ENCODE measurements at regions not wholly inside any gene's neighbourhood (a gene's known extent, or its start where the extent isn't known, plus 50 kb on each side); places are given as distances from the start of the nearest gene placed in this dataset.
A peak's percentile ranks its signal among the peaks of the same experiment; 100 is the strongest.

GRCh38 chrX:148371291-148371690 lies 129.1 kb upstream of the AFF2 start:
- Mint-ChIP-seq H3K27ac (no peak overlapping the region), H3K9me3 (no peaks in the 10 kb centered on the region)

DNA sequence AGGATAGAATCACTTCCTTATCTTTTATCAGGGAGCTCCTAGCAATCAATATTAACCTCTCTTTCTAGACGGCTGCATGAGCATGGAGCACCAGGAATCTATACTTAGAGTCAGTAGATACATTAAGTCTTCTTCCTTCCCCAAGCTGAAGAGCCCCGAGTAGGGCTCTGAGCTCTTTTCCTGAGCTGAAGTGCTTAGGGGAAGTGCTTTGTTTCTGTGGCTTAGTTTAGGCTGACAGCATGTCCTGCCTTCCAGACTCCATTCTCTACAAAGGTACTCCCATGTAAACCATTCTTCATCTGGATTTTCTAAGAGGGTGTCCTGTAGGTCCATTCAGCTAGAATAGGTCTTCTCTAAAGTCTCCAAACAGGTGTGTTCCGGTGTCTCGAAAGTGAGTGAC lies 127.5 kb upstream of the AFF2 start:
- H3K36me3 Mint-ChIP-seq: no peaks in the 10 kb centered on the region
- H3K4me3 Mint-ChIP-seq: no peak overlapping the region
- no peak for ATAC-seq
- no peak overlapping the region for H3K27ac Mint-ChIP-seq
- H3K4me1 Mint-ChIP-seq: no peaks in the 10 kb centered on the region
- no peaks in the 10 kb centered on the region for H3K27me3 Mint-ChIP-seq
- H3K9me3 Mint-ChIP-seq: no peaks in the 10 kb centered on the region

More at GRCh38 chrX:148371291-148371690, 129.1 kb upstream of the AFF2 start:
- Mint-ChIP-seq H3K4me1 (no peaks in the 10 kb centered on the region), H3K27me3 (no peaks in the 10 kb centered on the region), H3K4me3 (no peak overlapping the region), H3K36me3 (no peaks in the 10 kb centered on the region)
- no peak for ATAC-seq

- no peak overlapping the region for H3K4me3 Mint-ChIP-seq
- H3K27me3 Mint-ChIP-seq: no peaks in the 10 kb centered on the region
- no peaks in the 10 kb centered on the region for H3K9me3 Mint-ChIP-seq
- H3K4me1 Mint-ChIP-seq: peaks cover 13% of the 10 kb centered on the region
- ATAC-seq: no peak
- no peaks in the 10 kb centered on the region for H3K36me3 Mint-ChIP-seq
- no peak overlapping the region for H3K27ac Mint-ChIP-seq
These were observed 124.1 kb upstream of the AFF2 start for GRCh38 chrX:148376342-148376741.

DNA sequence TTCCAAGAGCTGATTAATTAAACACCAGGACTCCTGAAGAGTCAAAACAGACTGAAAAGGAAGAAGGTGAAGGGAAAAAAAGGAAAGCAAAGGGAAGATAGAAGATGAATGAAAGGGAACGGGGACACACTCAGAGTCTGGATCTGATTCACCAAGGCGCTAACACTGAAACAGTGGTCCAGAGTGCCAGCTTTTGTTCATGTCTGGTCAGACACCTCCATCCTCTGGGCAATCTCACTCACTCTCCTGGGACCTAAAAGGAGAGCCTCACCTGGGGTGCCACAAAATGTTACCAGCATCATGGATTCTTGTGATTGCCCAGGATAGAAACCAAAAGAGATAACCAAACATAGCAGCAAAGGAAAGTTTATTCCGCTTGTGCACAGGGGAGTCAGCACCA lies 120.3 kb upstream of the AFF2 start:
- no peak for ATAC-seq
- Mint-ChIP-seq H3K9me3 (no peaks in the 10 kb centered on the region), H3K27ac (peak overlapping the region; percentile 84), H3K4me1 (peaks cover 13% of the 10 kb centered on the region), H3K4me3 (peak overlapping the region; percentile 34), H3K36me3 (no peaks in the 10 kb centered on the region), H3K27me3 (no peaks in the 10 kb centered on the region)

DNA sequence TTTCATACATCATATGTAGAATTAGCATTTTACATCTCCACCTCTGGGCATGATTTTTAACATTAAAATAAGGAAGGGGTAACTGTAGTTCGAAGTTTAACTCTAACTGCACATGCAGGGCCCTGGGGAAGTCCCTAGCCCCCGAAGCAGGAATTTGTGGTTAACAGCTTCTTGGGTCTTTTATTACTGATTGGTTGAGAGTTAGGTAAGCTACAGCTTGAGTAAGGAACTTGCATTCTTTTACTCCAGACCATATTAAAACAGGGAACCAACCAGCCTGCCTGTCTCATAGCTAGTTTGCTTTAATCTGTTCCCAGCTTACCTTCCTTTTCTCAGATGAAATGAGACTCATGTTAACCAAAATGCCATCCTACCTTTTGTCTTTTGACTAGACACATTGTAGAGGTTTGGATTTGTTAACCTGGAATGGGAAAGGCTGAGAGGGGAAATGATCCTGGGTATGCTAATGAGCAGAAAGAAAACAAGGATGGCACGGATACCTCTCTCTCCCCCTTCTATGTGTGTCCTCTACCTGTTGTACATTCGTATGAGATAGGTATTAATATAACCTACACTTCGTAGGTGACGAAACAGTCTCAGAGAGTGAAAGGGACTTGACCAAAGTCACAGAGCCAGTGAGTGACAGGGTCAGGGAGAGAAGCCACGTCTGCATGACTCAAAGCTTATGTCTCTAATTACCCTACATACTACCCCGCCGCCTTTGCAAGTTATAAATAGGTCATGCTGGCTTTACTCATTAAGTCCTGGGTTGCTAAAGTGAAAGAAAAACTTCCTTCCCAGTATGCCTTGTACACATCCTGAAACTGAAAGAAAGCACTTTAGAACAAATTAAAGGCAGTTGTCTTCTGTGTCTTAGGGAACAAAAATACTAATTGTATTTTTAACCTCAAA lies 119.5 kb upstream of the AFF2 start:
- Mint-ChIP-seq H3K27ac (peak overlapping the region; percentile 84), H3K4me3 (peak overlapping the region; percentile 64), H3K27me3 (no peaks in the 10 kb centered on the region), H3K9me3 (no peaks in the 10 kb centered on the region), H3K4me1 (peaks cover 13% of the 10 kb centered on the region), H3K36me3 (no peaks in the 10 kb centered on the region)
- peak; percentile 94 for ATAC-seq

GRCh38 chrX:148381603-148382002 lies 118.8 kb upstream of the AFF2 start:
- H3K27ac Mint-ChIP-seq: peak overlapping the region; percentile 84
- peak overlapping the region; percentile 64 for H3K4me3 Mint-ChIP-seq
- H3K36me3 Mint-ChIP-seq: no peaks in the 10 kb centered on the region
- H3K9me3 Mint-ChIP-seq: no peaks in the 10 kb centered on the region
- peak; percentile 72 for ATAC-seq
- H3K27me3 Mint-ChIP-seq: no peaks in the 10 kb centered on the region
- peaks cover 13% of the 10 kb centered on the region for H3K4me1 Mint-ChIP-seq

DNA sequence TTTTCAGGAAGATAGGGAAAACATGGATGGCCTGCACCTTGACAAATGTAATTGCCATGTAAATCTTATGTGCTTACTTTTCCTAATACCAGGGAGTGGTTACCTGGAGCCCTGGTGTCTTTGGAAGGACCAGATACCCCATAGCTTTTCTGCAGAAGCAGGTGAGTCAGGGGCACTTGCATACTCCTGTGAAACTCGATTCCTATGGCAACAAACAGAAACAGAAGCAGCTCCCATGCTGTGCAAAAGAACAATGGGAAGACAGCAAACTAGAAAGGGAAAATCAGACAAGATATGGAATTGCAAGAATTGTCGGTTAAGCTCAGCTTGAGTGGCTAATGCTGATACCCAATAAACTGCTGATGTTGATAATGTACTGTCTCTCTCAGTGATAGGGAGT lies 117.4 kb upstream of the AFF2 start:
- no peaks in the 10 kb centered on the region for H3K9me3 Mint-ChIP-seq
- no peak overlapping the region for H3K27ac Mint-ChIP-seq
- no peak overlapping the region for H3K4me3 Mint-ChIP-seq
- peaks cover 13% of the 10 kb centered on the region for H3K4me1 Mint-ChIP-seq
- no peaks in the 10 kb centered on the region for H3K27me3 Mint-ChIP-seq
- ATAC-seq: no peak
- no peaks in the 10 kb centered on the region for H3K36me3 Mint-ChIP-seq

DNA sequence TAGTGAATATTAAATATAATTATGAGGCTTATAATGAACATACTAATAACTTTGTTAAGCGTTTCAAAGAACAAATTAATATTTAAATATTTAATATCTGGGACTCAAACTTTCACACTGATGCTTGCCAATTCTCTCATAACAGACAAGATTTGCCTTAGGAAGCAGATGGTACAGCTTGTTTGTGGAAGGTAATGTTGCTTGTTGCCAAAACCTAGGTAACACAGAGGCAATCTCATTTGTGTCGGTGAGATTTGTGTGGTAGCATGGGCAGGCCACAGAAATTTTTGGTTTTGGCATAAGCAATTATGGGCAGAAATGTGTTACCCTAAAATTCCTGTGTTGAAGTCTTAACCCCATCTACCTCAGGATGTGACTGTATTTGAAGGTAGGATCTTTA lies 114.9 kb upstream of the AFF2 start:
- Mint-ChIP-seq H3K4me1 (peaks cover 12% of the 10 kb centered on the region), H3K36me3 (no peaks in the 10 kb centered on the region), H3K4me3 (no peak overlapping the region), H3K9me3 (no peaks in the 10 kb centered on the region), H3K27me3 (no peaks in the 10 kb centered on the region), H3K27ac (no peak overlapping the region)
- ATAC-seq: no peak

GRCh38 chrX:148389629-148390028 lies 110.8 kb upstream of the AFF2 start:
- Mint-ChIP-seq H3K4me1 (peaks cover 7% of the 10 kb centered on the region), H3K36me3 (no peaks in the 10 kb centered on the region), H3K27me3 (no peaks in the 10 kb centered on the region), H3K27ac (peak overlapping the region; percentile 3), H3K9me3 (no peaks in the 10 kb centered on the region), H3K4me3 (peak overlapping the region; percentile 16)
- ATAC-seq: no peak

DNA sequence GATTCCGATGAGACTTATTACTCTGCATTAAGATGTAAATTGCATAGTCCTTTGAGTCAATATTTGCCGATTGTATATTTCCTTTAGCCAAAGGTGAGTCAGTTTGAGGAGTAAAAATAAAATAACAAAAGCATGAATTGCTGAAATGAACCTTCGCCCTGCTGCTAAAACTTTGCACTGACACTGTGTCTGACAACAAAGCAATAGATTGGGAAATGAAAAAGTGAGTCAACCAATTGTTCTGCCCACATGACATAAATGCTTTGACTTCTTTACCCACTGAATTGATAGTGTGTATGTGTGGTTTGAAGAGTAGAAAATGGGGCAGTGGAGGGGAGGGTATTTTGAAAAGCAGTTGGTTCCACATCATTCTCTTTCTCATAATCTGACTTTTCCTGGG lies 88.4 kb upstream of the AFF2 start:
- Mint-ChIP-seq H3K27me3 (peaks cover 10% of the 10 kb centered on the region), H3K4me3 (no peak overlapping the region)

GRCh38 chrX:148416142-148416541 lies 84.3 kb upstream of the AFF2 start:
- no peaks in the 10 kb centered on the region for H3K36me3 Mint-ChIP-seq
- peaks cover 19% of the 10 kb centered on the region for H3K4me1 Mint-ChIP-seq
- no peak overlapping the region for H3K27ac Mint-ChIP-seq
- H3K27me3 Mint-ChIP-seq: peaks cover 4% of the 10 kb centered on the region
- H3K4me3 Mint-ChIP-seq: no peak overlapping the region
- peak; percentile 76 for ATAC-seq
- no peaks in the 10 kb centered on the region for H3K9me3 Mint-ChIP-seq

More for the DNA sequence above, 88.4 kb upstream of the AFF2 start:
- no peak for ATAC-seq
- Mint-ChIP-seq H3K36me3 (no peaks in the 10 kb centered on the region), H3K9me3 (no peaks in the 10 kb centered on the region), H3K27ac (no peak overlapping the region), H3K4me1 (peaks cover 11% of the 10 kb centered on the region)

- no peaks in the 10 kb centered on the region for H3K27me3 Mint-ChIP-seq
- H3K27ac Mint-ChIP-seq: no peak overlapping the region
- H3K4me3 Mint-ChIP-seq: no peak overlapping the region
- H3K9me3 Mint-ChIP-seq: no peaks in the 10 kb centered on the region
- H3K4me1 Mint-ChIP-seq: peaks cover 19% of the 10 kb centered on the region
- ATAC-seq: no peak
- H3K36me3 Mint-ChIP-seq: no peaks in the 10 kb centered on the region
These were observed 83.5 kb upstream of the AFF2 start for GRCh38 chrX:148416931-148417330.

GRCh38 chrX:148417934-148418333 lies 82.5 kb upstream of the AFF2 start:
- Mint-ChIP-seq H3K4me3 (no peak overlapping the region), H3K27me3 (no peaks in the 10 kb centered on the region), H3K36me3 (no peaks in the 10 kb centered on the region), H3K4me1 (peaks cover 19% of the 10 kb centered on the region), H3K27ac (peak overlapping the region; percentile 11), H3K9me3 (no peaks in the 10 kb centered on the region)
- peak; percentile 59 for ATAC-seq

- no peak overlapping the region for H3K4me3 Mint-ChIP-seq
- peaks cover 8% of the 10 kb centered on the region for H3K4me1 Mint-ChIP-seq
- no peak overlapping the region for H3K27ac Mint-ChIP-seq
- no peaks in the 10 kb centered on the region for H3K9me3 Mint-ChIP-seq
- H3K27me3 Mint-ChIP-seq: no peaks in the 10 kb centered on the region
- no peaks in the 10 kb centered on the region for H3K36me3 Mint-ChIP-seq
- no peak for ATAC-seq
These were observed 77.9 kb upstream of the AFF2 start for GRCh38 chrX:148422526-148422925.

- no peak for ATAC-seq
- no peaks in the 10 kb centered on the region for H3K36me3 Mint-ChIP-seq
- no peaks in the 10 kb centered on the region for H3K4me1 Mint-ChIP-seq
- no peaks in the 10 kb centered on the region for H3K27me3 Mint-ChIP-seq
- no peak overlapping the region for H3K4me3 Mint-ChIP-seq
- no peaks in the 10 kb centered on the region for H3K9me3 Mint-ChIP-seq
- no peak overlapping the region for H3K27ac Mint-ChIP-seq
These were observed 75.8 kb upstream of the AFF2 start for GRCh38 chrX:148424570-148424969.

DNA sequence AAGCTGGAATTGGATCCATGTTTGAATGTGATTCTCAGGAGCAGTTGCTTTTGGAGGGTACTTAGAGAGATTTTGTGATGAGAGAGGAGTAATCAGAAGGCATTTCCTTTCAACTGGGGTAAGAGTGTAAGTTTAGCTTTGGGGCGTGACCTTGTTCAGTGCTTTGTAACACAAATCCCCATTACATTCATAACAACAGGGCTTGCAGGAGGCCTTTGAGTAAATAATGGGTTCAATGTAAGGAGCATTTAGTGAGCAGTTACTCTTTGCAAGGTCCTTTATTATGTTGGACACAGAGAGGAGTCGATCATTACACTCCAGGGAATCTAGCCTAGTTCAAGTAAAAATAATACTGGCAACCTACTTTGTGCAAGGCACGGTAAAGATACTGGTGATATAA lies 74.0 kb upstream of the AFF2 start:
- no peak overlapping the region for H3K27ac Mint-ChIP-seq

More for the DNA sequence above, 74.0 kb upstream of the AFF2 start:
- H3K4me1 Mint-ChIP-seq: no peaks in the 10 kb centered on the region
- H3K27me3 Mint-ChIP-seq: no peaks in the 10 kb centered on the region
- H3K36me3 Mint-ChIP-seq: no peaks in the 10 kb centered on the region
- ATAC-seq: no peak
- H3K4me3 Mint-ChIP-seq: no peak overlapping the region
- H3K9me3 Mint-ChIP-seq: no peaks in the 10 kb centered on the region

Data from stimulated activated memory B cell treated with anti-CD40 and anti-IgM and Interleukin-4, amounts not matched to agents 10 μg/mL and 1 μg/mL and 100 μg/mL, for 72 hours (primary cell).